GM21381 (cell line): ENCODE measurements at regions not wholly inside any gene's neighbourhood (a gene's known extent, or its start where the extent isn't known, plus 50 kb on each side); places are given as distances from the start of the nearest gene placed in this dataset.

Source experiments
- ATAC-seq: cut with Tn5 transposase; IDR thresholded peaks from one replicate; pipeline ENCODE4 v1.9.1; 2021; ENCODE audit warnings: mild to moderate bottlenecking, moderate library complexity; ENCODE audit not compliant: unreplicated experiment

DNA sequence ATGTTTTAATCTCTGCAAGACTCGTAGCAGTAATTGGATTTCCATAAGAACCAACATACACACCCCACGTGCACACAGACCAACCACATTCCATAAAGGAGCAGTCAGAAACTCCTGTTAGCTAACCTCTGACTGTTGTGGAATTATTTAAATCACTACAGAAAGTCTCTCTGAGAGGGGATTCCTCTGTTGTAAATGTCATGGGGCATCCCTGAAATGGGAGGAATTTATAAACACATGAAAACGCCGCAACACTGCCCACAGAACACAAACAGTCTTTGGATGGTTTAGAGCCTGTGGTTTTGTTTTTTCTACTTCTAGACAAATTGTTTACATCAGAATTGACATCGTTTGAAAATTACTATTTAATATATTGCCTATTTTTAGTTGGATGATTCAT, 740.1 kb upstream of the GRM7 start:
- no peak for ATAC-seq

DNA sequence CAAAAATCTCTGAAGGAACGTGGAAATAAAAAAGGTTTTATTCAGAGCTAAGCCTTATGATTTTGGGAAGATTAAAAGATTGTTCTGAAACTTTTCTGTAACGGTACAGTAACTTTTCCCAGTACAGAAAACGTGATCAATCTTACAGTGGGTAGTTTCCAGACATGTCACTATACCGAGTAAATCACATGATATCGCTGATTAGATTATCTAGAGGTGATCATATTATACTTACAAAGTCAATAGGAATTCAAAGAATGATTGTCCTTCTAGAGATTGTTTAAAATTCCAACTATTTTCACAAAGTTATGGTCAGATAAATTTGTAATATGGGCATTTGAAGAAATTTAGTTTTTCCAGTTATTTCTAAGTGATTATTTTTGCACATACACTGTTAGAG, 736.0 kb upstream of the GRM7 start:
- no peak for ATAC-seq

DNA sequence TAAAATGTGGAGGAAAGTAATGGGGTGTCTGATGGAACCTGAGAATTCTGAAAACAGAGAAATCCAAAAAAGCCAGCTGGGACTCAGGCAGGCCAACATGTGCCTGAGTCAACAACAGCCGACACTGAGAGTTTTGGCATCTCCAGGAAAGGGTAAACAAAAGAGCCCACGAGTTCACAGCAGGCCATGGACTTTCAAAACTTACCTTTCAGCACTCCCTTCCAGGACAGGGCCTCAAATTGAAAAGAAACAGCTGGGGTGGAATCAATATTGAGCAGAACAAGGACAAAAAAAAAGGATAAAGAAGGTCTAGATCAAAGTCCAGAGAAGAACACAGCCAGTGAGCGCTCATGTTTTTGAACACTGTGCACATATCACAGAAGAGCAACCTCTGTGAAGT, 735.4 kb upstream of the GRM7 start:
- ATAC-seq, result no peak

DNA sequence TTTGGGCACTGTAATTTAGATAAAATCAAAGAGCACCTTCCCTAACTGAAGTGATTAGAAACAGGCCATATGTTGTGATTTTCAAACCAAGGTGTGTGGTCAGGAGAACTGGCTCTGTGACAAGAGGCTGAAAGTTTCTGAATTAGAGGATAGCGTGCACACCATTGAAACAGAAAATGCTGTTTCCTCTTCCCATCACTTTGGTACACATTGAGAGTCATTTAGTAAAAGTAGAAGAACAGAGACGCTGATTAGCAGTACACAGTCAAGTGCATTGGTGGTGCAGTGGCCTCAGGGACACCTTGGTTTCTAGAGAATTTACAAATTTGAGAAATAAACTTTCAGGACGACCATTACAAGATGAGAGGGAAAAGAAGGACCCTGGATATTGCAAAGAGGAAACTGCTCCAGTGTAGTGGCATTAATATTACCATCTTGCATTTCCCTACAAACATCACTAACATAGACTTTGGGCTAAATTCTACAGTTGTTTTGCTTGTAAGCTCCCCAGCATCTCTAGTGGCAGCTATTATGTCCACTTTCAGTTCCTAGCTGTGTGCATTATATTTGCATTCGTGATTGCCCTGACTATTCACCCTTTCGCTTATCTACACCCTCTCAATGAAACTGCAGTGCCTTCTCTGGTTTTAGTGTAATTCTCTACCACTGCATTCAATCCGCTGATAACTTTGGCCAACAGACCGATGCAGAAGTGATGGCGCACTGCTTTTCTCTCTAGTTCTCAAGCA, 728.1 kb upstream of the GRM7 start:
- no peak for ATAC-seq

DNA sequence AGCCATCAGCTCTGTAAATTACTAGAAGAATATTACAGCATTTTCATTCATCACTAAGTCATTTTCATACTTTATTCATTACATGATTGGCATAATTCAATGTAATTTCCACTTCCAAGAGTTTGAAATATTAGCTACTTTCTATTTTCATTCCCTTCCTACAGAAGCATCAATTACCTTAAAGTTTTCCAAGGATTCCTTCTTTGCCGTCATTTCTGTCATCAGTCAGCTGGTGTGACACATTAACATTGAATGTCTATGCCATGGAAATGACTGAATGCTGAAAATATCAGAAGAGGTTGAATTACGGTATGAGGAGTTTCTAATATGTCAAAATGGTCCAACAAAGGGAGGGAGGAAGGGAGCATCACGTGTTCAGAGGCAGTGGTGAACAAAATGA, 718.2 kb upstream of the GRM7 start:
- ATAC-seq, result no peak

DNA sequence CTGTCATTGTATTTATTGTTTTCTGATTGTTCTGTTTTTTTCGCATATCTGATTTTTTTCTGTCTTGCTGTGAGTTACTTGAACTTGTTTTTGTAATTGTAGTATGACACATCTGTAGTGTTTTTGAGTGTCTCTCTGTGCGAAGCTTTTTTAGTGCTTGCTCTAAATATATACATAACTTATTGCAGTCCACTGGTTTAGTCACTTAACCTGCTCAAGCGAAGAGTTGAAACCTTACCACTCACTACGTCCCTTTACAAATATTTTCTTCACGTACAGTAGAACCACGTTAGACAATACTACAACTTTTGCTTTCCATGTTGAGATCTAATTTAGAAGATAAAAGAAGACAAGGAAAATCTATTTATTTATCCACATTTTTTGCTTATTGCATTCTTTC, 713.0 kb upstream of the GRM7 start:
- ATAC-seq, result no peak

DNA sequence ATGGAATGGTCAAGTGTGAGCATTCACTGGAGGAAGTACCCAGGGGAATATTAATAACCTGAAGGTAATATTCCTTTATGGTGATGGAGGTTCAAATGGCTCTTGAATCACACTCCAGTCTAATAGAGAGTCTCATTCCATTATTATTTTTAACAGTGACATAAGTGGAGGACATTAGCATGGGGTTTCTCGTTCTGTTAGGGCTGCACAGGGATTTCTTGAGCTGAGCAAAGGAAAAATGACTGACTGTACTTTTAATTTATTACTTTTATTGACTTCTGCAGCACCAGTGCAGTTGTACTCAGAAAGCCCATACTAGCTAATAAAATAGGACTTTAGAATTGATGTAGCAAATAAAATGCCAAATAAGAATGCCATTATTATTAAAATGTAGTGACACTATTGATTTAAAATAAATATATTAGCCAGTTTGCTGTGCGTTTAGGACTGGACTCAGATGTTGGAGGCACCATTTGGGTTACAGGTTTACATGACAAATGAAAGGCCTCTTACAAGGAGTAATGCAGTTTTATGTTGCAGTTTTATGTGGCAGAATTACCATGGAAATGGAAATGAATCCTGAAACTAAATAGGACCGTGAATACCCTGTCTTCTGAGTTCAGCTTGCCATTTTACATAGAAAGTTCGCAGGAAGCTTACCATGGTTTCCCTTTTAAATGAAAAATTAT, 705.1 kb upstream of the GRM7 start:
- no peak for ATAC-seq

DNA sequence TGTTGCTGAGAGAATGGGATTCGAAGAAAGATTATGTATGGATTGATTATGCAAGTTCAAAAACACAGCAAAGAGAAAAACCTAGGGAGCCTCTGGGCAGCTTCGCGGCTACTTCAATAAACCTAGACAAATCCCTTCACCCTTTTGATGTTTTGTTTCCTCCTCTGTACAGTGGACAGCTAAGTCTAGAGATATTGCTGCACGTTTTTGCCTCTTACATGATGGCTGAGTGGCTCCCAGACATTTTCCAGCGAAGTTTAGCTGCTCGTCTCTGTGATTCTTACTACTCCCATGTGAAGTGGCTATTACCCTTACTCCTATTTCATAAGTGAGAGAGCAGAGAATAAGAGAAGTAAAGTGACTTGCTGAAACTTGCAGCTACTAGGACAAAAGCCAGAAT, 695.0 kb upstream of the GRM7 start:
- no peak for ATAC-seq

DNA sequence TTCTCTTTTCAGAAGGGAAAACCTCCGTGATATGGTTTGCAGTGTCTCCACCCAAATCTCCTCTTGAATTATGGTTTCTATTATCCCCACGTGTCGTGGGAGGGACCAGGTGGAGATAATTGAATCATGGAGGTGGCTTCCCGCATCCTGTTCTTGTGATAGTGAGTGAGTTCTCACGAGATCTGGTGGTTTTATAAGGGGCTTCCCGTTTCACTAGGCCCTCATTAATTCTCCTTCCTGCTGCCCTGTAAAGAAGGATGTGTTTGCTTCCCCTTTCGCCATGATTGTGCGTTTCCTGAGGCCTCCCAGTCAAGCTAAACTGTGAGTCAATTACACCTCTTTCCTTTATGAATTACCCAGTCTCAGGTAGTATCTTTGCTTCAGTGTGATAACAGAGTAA, 692.7 kb upstream of the GRM7 start:
- ATAC-seq, result no peak

DNA sequence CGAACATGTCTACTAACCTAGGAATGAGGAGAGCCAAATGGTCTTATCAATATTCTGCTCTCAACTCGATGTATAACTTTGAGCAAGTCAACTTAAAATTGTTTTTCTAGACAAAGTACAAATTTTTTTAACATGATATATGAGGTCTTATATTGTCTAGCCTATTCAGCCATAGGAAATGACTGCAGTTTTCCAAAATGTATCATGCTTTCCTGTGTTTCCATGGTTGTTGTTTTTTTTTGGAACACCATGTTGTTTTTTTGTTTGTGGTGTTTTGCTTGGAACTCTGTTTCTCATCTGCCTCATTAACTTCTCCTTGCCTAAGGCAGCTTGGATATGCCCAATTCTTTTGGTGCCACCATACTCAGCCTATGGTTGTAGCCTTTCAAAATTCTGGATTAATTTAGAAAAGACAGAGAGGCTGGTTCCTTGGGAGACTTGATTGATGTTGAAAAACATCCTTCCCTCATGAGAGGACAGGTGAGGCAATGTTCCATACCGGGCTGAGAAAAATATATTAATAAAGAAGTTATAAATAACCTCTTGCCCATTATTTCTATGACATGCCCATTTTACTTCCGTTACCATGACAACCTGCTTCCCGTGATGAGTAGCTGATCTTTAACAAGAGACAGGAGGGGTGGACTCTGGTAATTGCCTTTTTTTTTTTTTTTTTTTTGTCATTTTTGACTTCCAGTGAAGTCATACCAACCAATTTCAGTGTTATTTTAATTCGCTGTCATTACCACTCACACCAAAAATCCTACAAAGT, 687.9 kb upstream of the GRM7 start:
- no peak for ATAC-seq

DNA sequence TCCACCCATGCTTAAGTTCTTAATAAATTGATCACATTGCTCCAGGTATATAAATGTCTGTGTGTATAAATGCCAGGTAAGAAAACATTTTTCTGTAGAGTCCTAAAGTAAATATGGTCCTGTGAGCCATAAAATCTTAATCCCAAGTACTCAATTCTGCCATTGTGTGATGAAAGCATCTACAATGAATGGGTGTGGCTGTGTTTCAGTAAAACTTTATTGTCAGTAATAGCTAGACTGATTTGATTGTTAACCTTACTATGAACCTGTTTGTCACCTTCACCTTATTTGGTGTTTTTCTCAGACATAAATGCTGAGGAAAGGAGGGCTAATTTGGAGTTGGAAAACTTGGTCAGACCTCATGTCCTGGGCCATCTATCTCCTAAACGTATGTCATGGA, 683.5 kb upstream of the GRM7 start:
- ATAC-seq, result no peak

DNA sequence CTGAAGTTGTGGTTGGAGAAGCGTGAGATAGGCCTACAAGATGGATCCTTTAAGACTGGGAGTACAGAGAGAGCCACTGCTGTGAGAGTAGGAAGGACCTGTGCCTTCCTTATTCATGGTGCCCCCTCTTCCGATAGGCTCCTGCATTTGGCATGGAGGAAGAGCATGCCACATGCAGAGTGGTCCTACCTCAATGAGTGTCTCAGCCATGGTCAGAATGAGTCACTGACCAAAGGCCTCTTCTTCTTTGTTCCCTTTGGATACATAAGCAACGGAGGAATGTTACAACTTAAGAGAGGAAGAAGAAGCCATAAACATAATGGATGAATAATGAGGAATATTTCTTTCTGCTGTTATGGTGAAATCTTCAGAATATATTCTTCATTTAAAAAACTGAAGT, 681.2 kb upstream of the GRM7 start:
- ATAC-seq, result no peak

DNA sequence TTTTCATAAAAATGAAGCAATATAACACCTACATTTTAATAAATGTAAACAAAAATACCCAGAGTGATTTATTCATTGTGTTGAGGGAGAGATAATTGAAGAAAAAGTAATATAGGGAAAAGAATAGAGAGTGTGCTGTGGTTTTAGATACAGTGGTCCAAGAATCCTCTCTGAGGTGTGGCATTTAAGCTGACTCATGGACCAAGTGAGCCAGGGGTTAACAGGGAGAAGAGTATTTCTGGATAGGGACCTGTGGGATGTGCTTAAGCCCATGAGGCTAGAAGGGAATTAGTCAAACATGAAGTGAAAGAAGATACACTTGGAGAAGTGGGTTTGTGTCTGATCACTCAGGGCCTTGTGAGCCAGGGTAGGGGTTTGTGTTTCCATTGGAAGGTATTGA, 680.7 kb upstream of the GRM7 start:
- ATAC-seq, result no peak

DNA sequence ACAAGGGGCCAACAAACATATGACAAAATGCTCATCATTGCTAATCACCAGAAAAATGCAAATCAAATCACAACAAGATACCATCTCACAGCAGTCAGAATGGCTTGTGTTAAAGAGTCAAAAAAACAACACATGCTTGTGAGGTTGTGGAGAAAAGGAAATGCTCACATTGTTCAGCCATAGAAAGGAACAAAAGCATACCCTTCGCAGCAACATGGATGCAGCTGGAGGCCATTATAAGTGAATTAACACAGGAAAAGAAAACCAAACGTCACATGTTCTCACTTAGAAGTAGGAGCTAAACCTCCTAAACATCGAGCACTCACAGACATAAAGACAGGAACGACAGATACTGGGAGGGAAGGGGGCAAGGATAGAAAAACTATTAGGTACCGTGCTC, 678.4 kb upstream of the GRM7 start:
- no peak for ATAC-seq

DNA sequence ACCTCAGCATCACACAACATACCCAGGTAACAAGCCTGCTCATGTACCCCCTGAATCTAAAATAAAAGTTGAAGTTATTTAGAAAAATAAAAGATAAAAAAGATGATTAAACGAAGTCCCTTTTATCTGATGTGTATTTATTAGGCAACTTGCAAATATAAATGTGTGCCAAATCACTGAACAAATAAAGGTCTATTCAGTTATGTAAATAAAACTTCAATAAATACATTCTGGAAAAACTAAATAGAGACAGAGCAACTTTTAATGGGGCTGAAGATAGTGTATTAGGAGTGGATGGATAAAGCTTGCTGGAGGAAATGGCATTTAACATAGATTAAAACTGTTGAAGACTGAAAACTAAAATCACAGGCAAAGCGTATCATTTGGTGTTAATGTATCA, 678.0 kb upstream of the GRM7 start:
- no peak for ATAC-seq

DNA sequence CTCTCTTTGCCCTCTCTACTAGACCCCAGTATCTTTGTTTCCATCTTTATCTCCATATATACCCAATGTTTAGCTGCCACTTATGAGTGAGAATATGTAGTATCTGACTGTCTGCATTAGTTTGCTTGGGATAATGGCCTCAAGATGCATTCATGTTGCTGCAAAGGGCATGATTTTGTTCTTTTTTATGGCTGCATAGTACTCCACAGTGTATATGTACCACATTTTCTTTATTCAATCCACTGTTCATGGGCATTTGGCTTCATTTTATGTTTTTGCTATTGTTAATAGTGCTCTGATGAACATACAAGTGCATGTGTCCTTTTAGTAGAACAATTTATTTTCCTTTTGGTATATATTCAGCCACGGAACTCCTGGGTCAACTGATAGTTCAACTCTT, 671.5 kb upstream of the GRM7 start:
- ATAC-seq, result no peak

DNA sequence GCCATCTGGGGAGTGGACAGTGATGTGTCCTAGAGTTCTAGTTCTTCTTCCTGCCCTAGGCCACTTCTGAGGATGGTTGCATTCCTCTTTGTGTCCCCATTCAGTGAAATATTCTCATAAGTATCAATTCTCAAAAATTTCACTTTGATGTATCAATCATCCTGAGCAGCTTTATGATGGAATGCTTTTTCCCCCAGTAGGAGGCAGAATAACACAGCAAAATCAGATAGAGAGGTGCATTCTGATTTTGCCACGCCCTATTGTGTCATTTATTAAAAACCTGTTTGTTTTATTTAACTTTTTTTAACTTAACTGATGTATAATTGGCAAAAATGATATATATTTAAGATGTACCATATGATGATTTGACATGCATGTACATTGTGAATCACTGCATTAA, 656.0 kb upstream of the GRM7 start:
- no peak for ATAC-seq

DNA sequence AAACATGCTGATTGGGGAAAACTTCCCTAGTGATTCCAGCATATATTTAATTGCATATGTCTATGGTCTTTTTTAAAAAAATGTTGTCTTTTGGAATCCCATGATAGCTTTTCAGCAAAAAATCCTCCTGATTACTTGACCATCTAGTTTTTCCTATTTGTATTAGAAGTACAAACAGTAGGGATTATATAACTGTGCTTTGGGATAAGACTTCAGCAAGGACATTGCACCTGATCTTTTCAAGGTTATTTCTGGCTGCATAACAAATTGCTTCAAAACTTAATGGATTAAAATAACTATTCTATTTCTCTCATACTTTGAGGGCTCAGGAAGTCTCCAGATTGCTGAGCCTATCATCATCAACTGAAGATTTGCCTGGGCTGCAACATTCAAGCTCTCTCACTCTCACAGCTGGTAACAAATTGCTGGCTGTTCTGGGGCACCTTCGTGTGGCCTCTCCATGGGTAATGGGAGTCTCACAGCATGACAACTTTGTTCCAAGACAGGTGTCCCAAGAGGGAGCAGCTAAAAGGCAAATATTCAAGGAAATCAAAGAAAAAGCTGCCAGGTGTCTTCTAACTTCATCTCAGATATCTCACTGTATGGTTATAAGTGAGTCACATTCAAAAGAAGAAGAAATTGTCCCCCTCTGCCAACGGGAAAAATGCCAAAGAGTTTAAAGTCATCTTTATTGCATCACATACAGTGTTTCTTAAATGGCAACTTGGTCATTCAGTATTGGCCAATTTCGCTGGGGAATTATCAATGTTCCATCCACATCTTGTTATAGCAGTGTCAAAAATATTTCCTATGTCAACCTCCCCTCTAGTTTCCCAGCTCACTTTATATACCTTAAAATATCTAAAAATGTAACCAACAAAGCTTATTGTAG, 644.5 kb upstream of the GRM7 start:
- no peak for ATAC-seq

DNA sequence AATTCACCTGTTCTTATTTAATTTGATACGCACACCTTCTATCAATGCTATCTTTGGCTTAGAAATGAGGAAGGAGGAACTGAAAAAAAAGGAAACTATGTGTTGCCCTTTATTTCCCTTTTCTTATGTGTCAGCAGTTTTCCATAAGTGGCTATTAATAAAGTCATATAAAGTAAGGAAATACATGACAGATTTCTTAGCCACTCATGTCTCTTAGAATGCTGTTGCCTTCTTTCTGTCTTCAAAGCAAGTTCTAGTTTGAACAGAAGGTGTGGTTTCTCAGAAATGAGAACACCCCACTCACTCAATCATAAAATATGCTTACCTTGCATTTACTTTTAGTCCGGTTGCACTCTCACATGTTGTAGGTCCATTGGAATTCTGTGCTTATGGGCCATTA, 640.5 kb upstream of the GRM7 start:
- ATAC-seq, result no peak

DNA sequence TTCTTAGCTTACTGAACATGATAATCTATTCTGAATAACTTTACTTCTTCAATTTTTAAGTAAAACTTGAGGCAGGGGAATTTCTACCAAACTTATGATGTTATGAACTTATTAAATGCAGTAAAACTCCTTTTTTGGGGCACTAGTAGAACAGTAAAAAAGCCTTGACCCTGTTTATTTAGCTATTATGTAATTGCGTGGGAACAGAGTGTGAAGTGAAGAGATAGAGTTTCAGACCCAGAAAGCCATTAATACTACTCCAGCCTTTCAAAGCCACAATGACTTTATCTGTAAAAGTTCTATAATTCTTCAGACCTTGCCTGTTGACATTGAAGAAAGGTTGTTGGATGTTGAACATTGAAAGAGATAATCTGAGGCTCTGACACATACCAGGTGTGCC, 638.8 kb upstream of the GRM7 start:
- ATAC-seq, result no peak

DNA sequence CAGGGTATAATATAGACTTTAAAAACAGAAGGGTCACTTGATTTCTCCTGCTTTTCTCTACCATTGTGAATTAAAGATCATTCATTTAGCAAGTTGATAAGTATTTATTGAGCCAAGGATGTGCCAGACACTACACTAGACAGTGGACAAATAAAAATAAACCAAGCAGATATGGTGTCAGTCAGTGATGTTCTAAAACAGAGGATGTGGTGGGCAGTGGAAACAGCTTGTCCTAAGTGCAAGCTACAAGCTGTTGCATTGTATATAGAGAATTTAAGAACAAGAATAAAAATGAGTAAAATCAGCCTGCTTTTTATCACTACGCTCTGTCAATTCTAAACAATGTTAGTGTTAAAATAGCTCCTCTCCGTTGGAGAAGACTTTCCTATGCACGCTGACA, 637.3 kb upstream of the GRM7 start:
- no peak for ATAC-seq
